Breast epithelium (tissue), 4 donors: ENCODE measurements at regions not wholly inside any gene's neighbourhood (a gene's known extent, or its start where the extent isn't known, plus 50 kb on each side); places are given as distances from the start of the nearest gene placed in this dataset.
A peak's percentile ranks its signal among the peaks of the same experiment; 100 is the strongest.

Source experiments
- DNase-seq, 2 donors: peaks; one replicate each; pipeline ENCODE4 v3.0.0-alpha.2; 2019; ENCODE audit warnings: low spot score in 2 of 2
- H3K27ac ChIP-seq, 2 donors: fragments of 200-600 bp; sonication (generic) in 1 of 2; one replicate each; pipeline ENCODE4 v1.5.1; 2016 to 2019; ENCODE audit warnings: mild to moderate bottlenecking in 1 of 2
- H3K27me3 ChIP-seq, 2 donors: fragments of 200-600 bp; sonication (generic) in 1 of 2; one replicate each; pipeline versions ENCODE4 v1.5.1 to v1.6.0; 2017 to 2019; ENCODE audit warnings: control low read depth in 1 of 2, mild to moderate bottlenecking in 1 of 2
- H3K36me3 ChIP-seq: fragments of 200-600 bp; one replicate; pipeline ENCODE4 v1.5.1; 2019
- H3K4me1 ChIP-seq, 2 donors: fragments of 200-600 bp; sonication (generic); one replicate each; pipeline ENCODE4 v1.5.1; 2016 to 2019; ENCODE audit warnings: control low read depth in 1 of 2
- H3K4me3 ChIP-seq, 3 donors: fragments of 200-600 bp; sonication (generic); 1 replicate in 2 of 3; 2 replicates in 1 of 3; pipeline ENCODE4 v1.5.1; 2016 to 2019; ENCODE audit warnings: mild to moderate bottlenecking in 3 of 3, moderate library complexity in 2 of 3
- H3K9me3 ChIP-seq, 2 donors: fragments of 200-600 bp; sonication (generic) in 1 of 2; one replicate each; pipeline ENCODE4 v1.5.1; 2016 to 2019; ENCODE audit warnings: control low read depth in 1 of 2
- POLR2A ChIP-seq: fragments of 450-650 bp; IDR thresholded peaks from one replicate; pipeline ENCODE4 v1.6.1; 2016; ENCODE audit warnings: antibody characterized with exemption, mild to moderate bottlenecking, moderate library complexity
- POLR2AphosphoS5 ChIP-seq, 3 donors: sonication (generic); formaldehyde crosslinking; IDR thresholded peaks; one replicate each; pipeline ENCODE4 v1.6.1; 2017; ENCODE audit warnings: antibody characterized with exemption in 3 of 3
- intact Hi-C: fragments of 100-400 bp; cut with DNase I; formaldehyde crosslinking; loops from one replicate; pipeline ENCODE4 v1.15.1; 2023; ENCODE audit warnings: low total_unique reads
- TF ChIP-seq, protein P1 (sequence below), 3 donors: fragments of 450-650 bp; IDR thresholded peaks; one replicate each; pipeline ENCODE4 v1.5.1; 2016 to 2017; ENCODE audit warnings: antibody characterized with exemption in 3 of 3, mild to moderate bottlenecking in 3 of 3, moderate library complexity in 3 of 3

DNA sequence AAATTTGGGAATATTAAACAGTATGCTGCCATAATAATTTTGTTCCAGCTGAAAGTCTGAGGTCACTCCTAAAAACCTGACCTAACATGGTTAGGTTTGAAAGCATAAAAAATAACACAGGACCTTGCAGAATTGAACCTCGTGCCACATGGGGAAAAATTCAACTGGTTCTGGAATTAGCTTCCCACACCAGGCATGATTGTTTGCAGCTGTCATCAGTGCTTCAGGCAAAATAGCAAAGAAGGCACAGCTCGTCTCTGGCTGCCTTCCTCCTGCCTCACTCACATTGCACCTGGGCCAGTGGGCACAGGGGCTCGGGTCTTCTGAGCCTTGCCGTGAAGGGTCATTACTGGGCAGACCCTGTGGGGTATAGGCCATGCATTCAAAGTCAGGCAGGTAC lies 153.8 kb upstream of the ARHGAP20 start:
- no peak for DNase-seq
- Histone ChIP-seq H3K27me3 (no peaks in the 10 kb centered on the region), H3K36me3 (no peaks in the 10 kb centered on the region), H3K27ac (no peak overlapping the region), H3K4me3 (no peak overlapping the region), H3K9me3 (no peaks in the 10 kb centered on the region), H3K4me1 (no peaks in the 10 kb centered on the region)
- intact Hi-C loops, result no loop called here
- TF ChIP-seq POLR2AphosphoS5 (IDR thresholded peaks at IDR 0.05), result no peak
- TF ChIP-seq, protein P1, sequence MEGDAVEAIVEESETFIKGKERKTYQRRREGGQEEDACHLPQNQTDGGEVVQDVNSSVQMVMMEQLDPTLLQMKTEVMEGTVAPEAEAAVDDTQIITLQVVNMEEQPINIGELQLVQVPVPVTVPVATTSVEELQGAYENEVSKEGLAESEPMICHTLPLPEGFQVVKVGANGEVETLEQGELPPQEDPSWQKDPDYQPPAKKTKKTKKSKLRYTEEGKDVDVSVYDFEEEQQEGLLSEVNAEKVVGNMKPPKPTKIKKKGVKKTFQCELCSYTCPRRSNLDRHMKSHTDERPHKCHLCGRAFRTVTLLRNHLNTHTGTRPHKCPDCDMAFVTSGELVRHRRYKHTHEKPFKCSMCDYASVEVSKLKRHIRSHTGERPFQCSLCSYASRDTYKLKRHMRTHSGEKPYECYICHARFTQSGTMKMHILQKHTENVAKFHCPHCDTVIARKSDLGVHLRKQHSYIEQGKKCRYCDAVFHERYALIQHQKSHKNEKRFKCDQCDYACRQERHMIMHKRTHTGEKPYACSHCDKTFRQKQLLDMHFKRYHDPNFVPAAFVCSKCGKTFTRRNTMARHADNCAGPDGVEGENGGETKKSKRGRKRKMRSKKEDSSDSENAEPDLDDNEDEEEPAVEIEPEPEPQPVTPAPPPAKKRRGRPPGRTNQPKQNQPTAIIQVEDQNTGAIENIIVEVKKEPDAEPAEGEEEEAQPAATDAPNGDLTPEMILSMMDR (IDR thresholded peaks at IDR 0.05), result no peak
- TF ChIP-seq POLR2A, result no peak

DNA sequence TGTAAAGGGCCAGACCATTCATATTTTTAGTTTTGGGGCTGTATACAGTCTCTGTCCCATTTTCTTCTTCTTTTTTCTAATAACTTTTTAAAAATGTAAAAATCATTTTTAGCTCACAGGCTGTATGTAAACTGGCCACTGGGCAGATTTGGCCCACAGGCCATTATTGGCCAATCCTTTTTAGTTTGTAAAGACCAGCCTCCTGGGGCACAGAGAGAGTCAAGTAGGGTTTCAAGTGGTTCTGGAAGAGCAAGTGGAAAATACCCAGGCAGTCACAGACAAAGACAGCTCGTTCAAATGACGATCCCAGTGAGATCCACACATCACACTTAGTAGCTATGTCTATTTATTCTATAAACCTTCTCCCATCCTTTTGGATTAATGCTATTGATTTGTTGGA lies 150.2 kb upstream of the ARHGAP20 start:
- H3K27ac ChIP-seq, result no peak overlapping the region

DNA sequence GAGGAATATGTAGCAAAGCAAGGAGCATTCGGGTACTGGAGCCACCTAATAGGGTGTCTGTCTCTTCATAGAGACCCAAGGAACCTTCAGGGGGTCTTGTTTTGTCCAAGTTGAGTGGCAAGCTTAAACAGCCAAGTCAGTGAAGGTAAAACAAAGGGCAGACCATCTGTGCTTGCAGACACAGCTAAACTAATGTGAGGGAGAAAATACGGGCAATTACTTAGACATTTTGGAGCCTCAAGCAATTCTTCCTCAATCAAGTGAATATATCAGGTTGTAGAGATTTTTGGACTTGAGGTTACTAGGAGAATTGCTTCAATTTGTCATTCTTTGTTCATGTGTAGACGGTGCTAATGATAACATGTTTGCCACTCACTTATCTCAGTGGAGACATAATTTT lies 148.2 kb upstream of the ARHGAP20 start:
- no peak overlapping the region for H3K4me3 ChIP-seq
- no peak for TF ChIP-seq POLR2A
- TF ChIP-seq POLR2AphosphoS5 (IDR thresholded peaks at IDR 0.05), result no peak
- TF ChIP-seq, protein P1 (IDR thresholded peaks at IDR 0.05), result no peak
- intact Hi-C loops, result no loop called here

More for the DNA sequence above, 150.2 kb upstream of the ARHGAP20 start:
- Histone ChIP-seq H3K9me3 (no peaks in the 10 kb centered on the region), H3K4me3 (no peak overlapping the region), H3K4me1 (no peaks in the 10 kb centered on the region), H3K27me3 (no peaks in the 10 kb centered on the region), H3K36me3 (no peaks in the 10 kb centered on the region)
- DNase-seq, result no peak
- intact Hi-C loops, result no loop called here
- TF ChIP-seq POLR2AphosphoS5 (IDR thresholded peaks at IDR 0.05) (no peak), POLR2A (no peak)
- TF ChIP-seq, protein P1 (IDR thresholded peaks at IDR 0.05), result no peak

DNA sequence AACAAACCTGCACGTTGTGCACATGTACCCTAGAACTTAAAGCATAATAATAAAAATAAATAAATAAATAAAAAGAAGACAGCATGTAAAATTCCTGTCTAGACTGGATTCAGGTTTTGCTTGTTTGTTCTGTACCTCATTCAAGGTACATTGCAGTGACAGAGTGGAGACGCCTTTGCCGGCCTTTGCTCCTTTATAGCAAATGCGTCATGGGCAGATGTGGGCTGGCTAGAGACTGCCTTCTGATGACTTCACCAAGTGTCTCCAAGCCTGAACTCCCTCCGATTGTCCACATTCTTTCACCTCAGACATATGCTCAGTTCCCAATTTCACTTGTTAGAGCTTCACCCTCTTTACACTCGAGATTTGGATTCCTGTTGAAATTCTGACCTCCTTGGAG lies 147.8 kb upstream of the ARHGAP20 start:
- Histone ChIP-seq H3K4me1 (no peaks in the 10 kb centered on the region), H3K36me3 (no peaks in the 10 kb centered on the region), H3K9me3 (no peaks in the 10 kb centered on the region), H3K4me3 (no peak overlapping the region), H3K27ac (no peak overlapping the region), H3K27me3 (no peaks in the 10 kb centered on the region)
- intact Hi-C loops, result no loop called here
- no peak for DNase-seq
- TF ChIP-seq POLR2AphosphoS5 (IDR thresholded peaks at IDR 0.05), result no peak
- TF ChIP-seq, protein P1 (IDR thresholded peaks at IDR 0.05), result no peak

More for the DNA sequence above, 148.2 kb upstream of the ARHGAP20 start:
- H3K27me3 ChIP-seq, result no peaks in the 10 kb centered on the region
- no peaks in the 10 kb centered on the region for H3K36me3 ChIP-seq
- no peak for DNase-seq
- H3K27ac ChIP-seq, result no peak overlapping the region
- H3K9me3 ChIP-seq, result no peaks in the 10 kb centered on the region
- H3K4me1 ChIP-seq, result no peaks in the 10 kb centered on the region

DNA sequence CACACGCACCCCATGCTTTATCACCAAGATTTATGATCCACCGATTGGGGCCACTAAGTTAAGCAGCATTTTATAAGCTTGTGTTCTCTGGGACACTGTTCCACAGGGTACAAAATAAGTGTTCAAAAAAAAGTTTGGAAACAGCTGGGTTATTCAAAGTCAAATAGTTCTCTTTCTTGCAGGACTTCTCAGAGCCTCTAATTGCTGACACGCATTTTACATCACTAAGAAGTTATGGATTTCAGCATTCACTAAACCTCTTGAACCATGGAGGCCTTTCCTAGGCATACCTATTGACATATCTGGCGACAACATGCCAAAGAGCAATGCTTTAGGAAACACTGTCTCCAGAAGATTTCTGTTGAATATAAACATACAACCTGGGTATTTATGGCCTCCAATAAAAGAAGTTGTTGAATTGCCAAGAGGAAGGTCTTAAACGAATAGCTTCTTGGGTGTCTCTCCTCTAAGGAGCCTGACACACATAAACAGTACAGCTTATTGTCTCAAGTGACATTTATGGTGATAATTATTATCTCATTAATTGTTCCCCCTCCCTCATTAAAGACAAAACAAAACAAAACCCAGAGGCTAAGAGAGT lies 147.1 kb upstream of the ARHGAP20 start:
- no peak for DNase-seq
- H3K36me3 ChIP-seq, result no peaks in the 10 kb centered on the region
- TF ChIP-seq POLR2A (no peak), POLR2AphosphoS5 (IDR thresholded peaks at IDR 0.05) (no peak)
- TF ChIP-seq, protein P1 (IDR thresholded peaks at IDR 0.05), result no peak
- H3K4me3 ChIP-seq, result no peak overlapping the region
- intact Hi-C loops, result no loop called here
- no peaks in the 10 kb centered on the region for H3K4me1 ChIP-seq
- no peaks in the 10 kb centered on the region for H3K9me3 ChIP-seq
- H3K27ac ChIP-seq, result peak overlapping the region; percentile 19 to 21
- H3K27me3 ChIP-seq, result no peaks in the 10 kb centered on the region
